Parathyroid adenoma (tissue), 2 donors: ENCODE measurements at regions not wholly inside any gene's neighbourhood (a gene's known extent, or its start where the extent isn't known, plus 50 kb on each side); places are given as distances from the start of the nearest gene placed in this dataset.

ENCODE experiments used
- H2AFZ ChIP-seq: fragments of 300-600 bp; sonication (generic); one replicate; pipeline ENCODE4 v1.7.0; 2017; ENCODE audit warnings: antibody characterized with exemption, mild to moderate bottlenecking
- H3K27ac ChIP-seq: fragments of 300-600 bp; sonication (generic); one replicate; pipeline ENCODE4 v1.7.0; 2017
- H3K27me3 ChIP-seq: fragments of 300-600 bp; sonication (generic); one replicate; pipeline ENCODE4 v1.7.0; 2017; ENCODE audit warnings: low read length; ENCODE audit not compliant: control insufficient read depth, insufficient read depth
- H3K36me3 ChIP-seq: fragments of 300-600 bp; sonication (generic); one replicate; pipeline ENCODE4 v1.7.0; 2017; ENCODE audit warnings: low read length; ENCODE audit not compliant: control insufficient read depth, insufficient read depth
- H3K4me1 ChIP-seq: fragments of 300-600 bp; sonication (generic); one replicate; pipeline ENCODE4 v1.7.0; 2017; ENCODE audit warnings: control low read depth
- H3K4me2 ChIP-seq: fragments of 300-600 bp; sonication (generic); one replicate; pipeline ENCODE4 v1.7.0; 2017; ENCODE audit warnings: low read length
- H3K4me3 ChIP-seq: fragments of 300-600 bp; sonication (generic); one replicate; pipeline ENCODE4 v1.7.0; 2017; ENCODE audit warnings: low read depth, low read length
- H3K79me2 ChIP-seq: fragments of 300-600 bp; sonication (generic); one replicate; pipeline ENCODE4 v1.7.0; 2017; ENCODE audit warnings: control low read depth
- H3K9ac ChIP-seq: fragments of 300-600 bp; sonication (generic); one replicate; pipeline ENCODE4 v1.7.0; 2017; ENCODE audit warnings: mild to moderate bottlenecking
- H3K9me3 ChIP-seq: fragments of 300-600 bp; sonication (generic); one replicate; pipeline ENCODE4 v1.7.0; 2017; ENCODE audit warnings: low read length; ENCODE audit not compliant: control insufficient read depth
- TF ChIP-seq, protein P1 (sequence below): fragments of 300-600 bp; sonication (generic); IDR thresholded peaks from one replicate; pipeline ENCODE4 v1.7.0; 2017; ENCODE audit warnings: antibody characterized with exemption, mild to moderate bottlenecking
- donor health status: primary hyperparathyroidism.

DNA sequence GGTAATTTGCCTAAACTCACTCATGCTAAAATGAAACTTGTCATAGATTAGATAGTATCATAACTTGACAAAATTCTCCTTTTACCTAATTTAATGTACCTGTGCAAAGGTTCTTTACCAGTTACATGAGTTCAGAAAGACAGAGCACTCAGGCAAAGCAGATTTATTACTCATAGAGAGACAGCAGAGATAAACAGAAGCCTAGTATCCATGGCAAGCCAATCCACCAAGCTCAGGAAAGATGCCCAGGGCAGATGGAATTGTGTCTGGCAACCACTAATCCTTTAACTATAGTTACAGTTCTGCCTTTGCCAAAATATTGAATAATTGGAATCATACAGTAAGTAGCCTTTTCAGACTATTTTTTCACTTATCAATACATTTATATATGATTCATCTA, 826.2 kb downstream of the TECRL start:
- H2AFZ ChIP-seq: no peak overlapping the region
- H3K9me3 ChIP-seq: no peaks in the 10 kb centered on the region
- TF ChIP-seq, protein P1, sequence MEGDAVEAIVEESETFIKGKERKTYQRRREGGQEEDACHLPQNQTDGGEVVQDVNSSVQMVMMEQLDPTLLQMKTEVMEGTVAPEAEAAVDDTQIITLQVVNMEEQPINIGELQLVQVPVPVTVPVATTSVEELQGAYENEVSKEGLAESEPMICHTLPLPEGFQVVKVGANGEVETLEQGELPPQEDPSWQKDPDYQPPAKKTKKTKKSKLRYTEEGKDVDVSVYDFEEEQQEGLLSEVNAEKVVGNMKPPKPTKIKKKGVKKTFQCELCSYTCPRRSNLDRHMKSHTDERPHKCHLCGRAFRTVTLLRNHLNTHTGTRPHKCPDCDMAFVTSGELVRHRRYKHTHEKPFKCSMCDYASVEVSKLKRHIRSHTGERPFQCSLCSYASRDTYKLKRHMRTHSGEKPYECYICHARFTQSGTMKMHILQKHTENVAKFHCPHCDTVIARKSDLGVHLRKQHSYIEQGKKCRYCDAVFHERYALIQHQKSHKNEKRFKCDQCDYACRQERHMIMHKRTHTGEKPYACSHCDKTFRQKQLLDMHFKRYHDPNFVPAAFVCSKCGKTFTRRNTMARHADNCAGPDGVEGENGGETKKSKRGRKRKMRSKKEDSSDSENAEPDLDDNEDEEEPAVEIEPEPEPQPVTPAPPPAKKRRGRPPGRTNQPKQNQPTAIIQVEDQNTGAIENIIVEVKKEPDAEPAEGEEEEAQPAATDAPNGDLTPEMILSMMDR: no peak
- H3K27me3 ChIP-seq: no peaks in the 10 kb centered on the region
- H3K9ac ChIP-seq: no peak overlapping the region
- no peak overlapping the region for H3K4me3 ChIP-seq
- H3K79me2 ChIP-seq: no peaks in the 10 kb centered on the region
- no peaks in the 10 kb centered on the region for H3K36me3 ChIP-seq
- H3K4me1 ChIP-seq: no peaks in the 10 kb centered on the region
- no peak overlapping the region for H3K27ac ChIP-seq
- H3K4me2 ChIP-seq: no peak overlapping the region

DNA sequence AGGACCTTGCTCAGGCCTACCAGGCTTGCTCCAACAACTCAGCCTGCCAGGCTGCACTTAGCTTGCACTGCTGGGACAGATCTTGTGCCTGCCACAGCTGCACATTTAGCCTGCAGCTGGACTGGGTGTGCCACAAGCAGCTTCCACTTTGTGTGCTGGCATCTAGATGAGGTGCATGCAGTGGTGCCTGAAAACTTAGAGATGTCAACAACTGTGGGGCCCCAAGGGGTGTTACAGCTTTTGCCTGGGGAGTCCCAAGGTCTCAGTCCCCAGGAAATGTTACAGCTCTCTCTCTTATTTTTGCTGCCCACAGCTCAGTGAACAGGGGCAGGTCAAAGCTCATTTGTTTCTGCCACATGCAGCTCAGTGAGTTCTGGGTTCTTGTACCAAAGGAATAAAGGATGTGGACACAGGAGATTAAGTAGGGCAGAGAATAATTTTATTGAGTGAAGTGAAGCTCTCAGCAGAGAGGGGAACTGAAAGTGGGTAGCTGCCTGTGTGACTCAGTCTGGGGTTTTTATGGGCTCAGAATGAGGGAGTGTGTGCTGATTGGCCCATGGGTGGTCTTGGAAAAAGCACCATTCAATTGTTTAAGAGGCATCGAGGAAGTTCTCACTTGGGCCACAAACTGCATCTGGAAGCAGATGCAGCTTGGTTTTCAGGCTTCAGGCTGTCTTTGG, 828.3 kb downstream of the TECRL start:
- Histone ChIP-seq H3K9me3 (no peaks in the 10 kb centered on the region), H3K4me2 (no peak overlapping the region), H3K4me3 (no peak overlapping the region), H3K4me1 (no peaks in the 10 kb centered on the region), H3K27me3 (no peaks in the 10 kb centered on the region), H2AFZ (no peak overlapping the region), H3K9ac (no peak overlapping the region), H3K36me3 (no peaks in the 10 kb centered on the region), H3K27ac (no peak overlapping the region), H3K79me2 (no peaks in the 10 kb centered on the region)
- TF ChIP-seq, protein P1: no peak

DNA sequence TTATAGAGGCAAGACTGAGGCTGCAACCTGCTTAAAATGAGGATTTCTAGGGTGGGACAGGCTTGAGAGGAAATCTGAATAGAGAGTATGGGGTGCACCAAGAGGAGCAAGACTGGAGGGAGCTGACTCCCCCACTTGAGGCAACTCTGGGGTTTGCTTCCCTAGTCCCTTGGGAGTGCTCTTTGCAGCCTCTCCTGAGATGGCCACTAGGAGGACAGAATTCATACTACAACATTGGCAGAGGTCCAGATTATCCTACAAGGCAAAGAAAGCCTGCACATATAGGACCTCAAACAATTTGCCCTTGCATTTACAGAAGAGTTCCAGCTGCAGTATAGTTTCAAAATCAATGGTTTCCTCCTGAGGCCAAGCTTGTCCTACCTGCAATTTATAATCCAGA, 830.9 kb downstream of the TECRL start:
- H3K4me1 ChIP-seq: no peaks in the 10 kb centered on the region
- no peak overlapping the region for H3K4me2 ChIP-seq
- H3K9me3 ChIP-seq: no peaks in the 10 kb centered on the region
- no peak overlapping the region for H3K27ac ChIP-seq
- no peaks in the 10 kb centered on the region for H3K36me3 ChIP-seq
- no peak overlapping the region for H2AFZ ChIP-seq
- no peak overlapping the region for H3K9ac ChIP-seq
- no peaks in the 10 kb centered on the region for H3K27me3 ChIP-seq
- H3K4me3 ChIP-seq: no peak overlapping the region
- no peaks in the 10 kb centered on the region for H3K79me2 ChIP-seq
- TF ChIP-seq, protein P1: no peak

- Histone ChIP-seq H3K27me3 (no peaks in the 10 kb centered on the region), H3K4me2 (no peak overlapping the region), H3K9me3 (no peaks in the 10 kb centered on the region), H3K27ac (no peak overlapping the region), H3K4me1 (no peaks in the 10 kb centered on the region), H3K36me3 (no peaks in the 10 kb centered on the region), H3K79me2 (no peaks in the 10 kb centered on the region), H3K4me3 (no peak overlapping the region), H2AFZ (no peak overlapping the region), H3K9ac (no peak overlapping the region)
- TF ChIP-seq, protein P1: no peak
Observed at GRCh38 chr4:63566658-63567057, 842.6 kb downstream of the TECRL start.
